ENCODE measurements at regions not wholly inside any gene's neighbourhood (a gene's known extent, or its start where the extent isn't known, plus 50 kb on each side); places are given as distances from the start of the nearest gene placed in this dataset.

GRCh38 chr4:138344054-138344453, 101.9 kb upstream of the SLC7A11 start:
- TF ChIP-seq CTCF (conservative IDR thresholded peaks at IDR 0.05; ENCODE audit: low read length) = no peak
- no peak for TF ChIP-seq EZH2phosphoT487 (IDR thresholded peaks at IDR 0.05; ENCODE audit: borderline replicate concordance)
